OCI-LY3 (cell line): ENCODE measurements at regions not wholly inside any gene's neighbourhood (a gene's known extent, or its start where the extent isn't known, plus 50 kb on each side); places are given as distances from the start of the nearest gene placed in this dataset.

Experiments used
- H2AFZ ChIP-seq: fragments of 200-600, 300-600 bp; shearing (Covaris generic); 2 replicates; pipeline ENCODE4 v1.6.0; 2014; ENCODE audit warnings: antibody characterized with exemption, low read depth, low read length
- H3K27ac ChIP-seq: fragments of 200-600, 300-600 bp; sonication (generic); 2 replicates; pipeline ENCODE4 v1.5.1; 2014; ENCODE audit warnings: mild to moderate bottlenecking, low read length, moderate library complexity, mixed read lengths
- H3K27me3 ChIP-seq: fragments of 200-600, 300-600 bp; sonication (generic); 2 replicates; pipeline ENCODE4 v1.6.1; 2014; ENCODE audit warnings: low read depth, low read length, mixed read lengths
- H3K36me3 ChIP-seq: fragments of 200-600, 300-600 bp; sonication (generic); replicated peaks from 2 replicates; pipeline ENCODE3; 2014; ENCODE audit warnings: low read depth, low read length, mixed read lengths
- H3K4me1 ChIP-seq: fragments of 300-600, 200-600 bp; sonication (generic); 2 replicates; pipeline ENCODE4 v1.6.1; 2014; ENCODE audit warnings: low read length, mixed read lengths
- H3K4me2 ChIP-seq: fragments of 200-600, 300-600 bp; sonication (generic); 2 replicates; pipeline ENCODE4 v1.6.1; 2014; ENCODE audit warnings: low read length, mixed read lengths
- H3K4me3 ChIP-seq: fragments of 300-600, 200-600 bp; sonication (generic); 2 replicates; pipeline ENCODE4 v1.5.1; 2014; ENCODE audit warnings: antibody characterized with exemption, mild to moderate bottlenecking, low read length, moderate library complexity
- H3K79me2 ChIP-seq: fragments of 300-600, 200-600 bp; shearing (Covaris generic); 2 replicates; pipeline ENCODE4 v1.6.1; 2014; ENCODE audit warnings: mild to moderate bottlenecking, low read length, mixed read lengths
- H3K9ac ChIP-seq: fragments of 300-600, 200-600 bp; shearing (Covaris generic); 2 replicates; pipeline ENCODE4 v1.6.0; 2014; ENCODE audit warnings: mild to moderate bottlenecking, low read length, moderate library complexity
- H3K9me3 ChIP-seq: fragments of 200-600, 300-600 bp; shearing (Covaris generic); 2 replicates; pipeline ENCODE4 v1.6.1; 2014; ENCODE audit warnings: low read length, mixed read lengths; ENCODE audit not compliant: insufficient read depth
- H4K20me1 ChIP-seq: fragments of 200-600, 300-600 bp; sonication (generic); 2 replicates; pipeline ENCODE4 v1.6.1; 2016; ENCODE audit warnings: low read length, mixed read lengths; ENCODE audit not compliant: insufficient read depth
- CTCF ChIP-seq: fragments of 200-600, 300-600 bp; sonication (generic); IDR thresholded peaks from 2 replicates; pipeline ENCODE4 v1.5.1; 2014; ENCODE audit warnings: antibody characterized with exemption, low read length, low read depth
- EZH2phosphoT487 ChIP-seq: fragments of 200-600 bp; shearing (Covaris generic); IDR thresholded peaks from 2 replicates; pipeline ENCODE4 v1.6.1; 2018; ENCODE audit warnings: antibody characterized with exemption, mixed run types, low read depth

GRCh38 chr4:128564081-128564630 lies 245.3 kb upstream of the JADE1 start:
- no peaks in the 10 kb centered on the region for H3K36me3 ChIP-seq
- peaks cover 2% of the 10 kb centered on the region; the same call in 1 of the 2 replicates for H3K4me1 ChIP-seq
- H3K79me2 ChIP-seq = no peaks in the 10 kb centered on the region
- H2AFZ ChIP-seq = no peak overlapping the region
- H3K9me3 ChIP-seq = no peaks in the 10 kb centered on the region
- H3K9ac ChIP-seq = no peak overlapping the region
- H4K20me1 ChIP-seq = no peaks in the 10 kb centered on the region
- H3K27ac ChIP-seq = no peak overlapping the region
- no peaks in the 10 kb centered on the region for H3K27me3 ChIP-seq
- no peak overlapping the region for H3K4me3 ChIP-seq
- no peak overlapping the region for H3K4me2 ChIP-seq
- no peak for TF ChIP-seq EZH2phosphoT487
- TF ChIP-seq CTCF = no peak

GRCh38 chr4:128560754-128561495 lies 248.6 kb upstream of the JADE1 start:
- Histone ChIP-seq H3K4me2 (no peak overlapping the region), H3K27ac (no peak overlapping the region), H3K79me2 (no peaks in the 10 kb centered on the region), H3K4me1 (peaks cover 2% of the 10 kb centered on the region; the same call in 1 of the 2 replicates), H4K20me1 (no peaks in the 10 kb centered on the region), H3K27me3 (no peaks in the 10 kb centered on the region), H3K36me3 (no peaks in the 10 kb centered on the region), H3K4me3 (no peak overlapping the region), H2AFZ (no peak overlapping the region), H3K9me3 (no peaks in the 10 kb centered on the region), H3K9ac (no peak overlapping the region)
- no peak for TF ChIP-seq EZH2phosphoT487

GRCh38 chr4:128558896-128559679 lies 250.4 kb upstream of the JADE1 start:
- H3K4me2 ChIP-seq = no peak overlapping the region
- H3K36me3 ChIP-seq = no peaks in the 10 kb centered on the region
- H3K9ac ChIP-seq = no peak overlapping the region
- H3K79me2 ChIP-seq = no peaks in the 10 kb centered on the region
- H3K27me3 ChIP-seq = no peaks in the 10 kb centered on the region
- peaks cover 3% of the 10 kb centered on the region; the same call in 1 of the 2 replicates for H3K4me1 ChIP-seq
- no peaks in the 10 kb centered on the region for H3K9me3 ChIP-seq
- no peak overlapping the region for H3K4me3 ChIP-seq
- no peaks in the 10 kb centered on the region for H4K20me1 ChIP-seq
- 0 out of 2 replicates have a peak overlapping the region, but pooled peaks have one; percentile 31 for H2AFZ ChIP-seq
- TF ChIP-seq CTCF (no peak), EZH2phosphoT487 (no peak)
- no peak overlapping the region for H3K27ac ChIP-seq

GRCh38 chr4:128556756-128557155 lies 252.7 kb upstream of the JADE1 start:
- H3K4me2 ChIP-seq = no peak overlapping the region
- no peaks in the 10 kb centered on the region for H3K9me3 ChIP-seq
- no peak overlapping the region for H3K4me3 ChIP-seq
- H2AFZ ChIP-seq = no peak overlapping the region
- H3K9ac ChIP-seq = no peak overlapping the region
- H3K79me2 ChIP-seq = no peaks in the 10 kb centered on the region
- H3K27me3 ChIP-seq = 0 out of 2 replicates have a peak, but pooled peaks cover 4% of the 10 kb centered on the region
- H4K20me1 ChIP-seq = no peaks in the 10 kb centered on the region
- H3K4me1 ChIP-seq = peaks cover 8% of the 10 kb centered on the region; the same call in 1 of the 2 replicates
- H3K36me3 ChIP-seq = no peaks in the 10 kb centered on the region
- TF ChIP-seq EZH2phosphoT487 (no peak), CTCF (no peak)
- H3K27ac ChIP-seq = no peak overlapping the region
